CD4-positive, alpha-beta memory T cell (primary cell): ENCODE measurements at regions not wholly inside any gene's neighbourhood (a gene's known extent, or its start where the extent isn't known, plus 50 kb on each side); places are given as distances from the start of the nearest gene placed in this dataset.

Source experiments
- CTCF ChIA-PET: fragments of 350-600 bp; sonication (Branson Sonifier 250); formaldehyde crosslinking; loops from one replicate; lab custom pipeline; 2021; ENCODE audit warnings: inconsistent platforms; ENCODE audit not compliant: partially characterized antibody; lab: Charles Lee
- POLR2A ChIA-PET: fragments of 350-600 bp; sonication (Branson Sonifier 250); formaldehyde crosslinking; loops from one replicate; lab custom pipeline; 2021; ENCODE audit not compliant: partially characterized antibody; lab: Charles Lee
- DNase-seq, 5 donors: peaks; one replicate each; pipeline versions ENCODE4 v3.0.0 to v3.0.0-alpha.2; 2020 to 2022; ENCODE audit warnings: mixed read lengths in 1 of 5
- H3K27ac ChIP-seq: one replicate; pipeline ENCODE4 v1.7.0; 2013; ENCODE audit warnings: low read depth, low read length
- H3K27me3 ChIP-seq: 2 replicates; pipeline ENCODE4 v1.7.0; 2013; ENCODE audit warnings: mild to moderate bottlenecking, low read length, moderate library complexity; ENCODE audit not compliant: insufficient read depth
- H3K36me3 ChIP-seq: 2 replicates; pipeline ENCODE4 v1.7.0; 2013; ENCODE audit warnings: mild to moderate bottlenecking, low read length, moderate library complexity; ENCODE audit not compliant: insufficient read depth
- H3K4me1 ChIP-seq: 2 replicates; pipeline ENCODE4 v1.7.0; 2013; ENCODE audit warnings: mild to moderate bottlenecking, low read length, moderate library complexity; ENCODE audit not compliant: insufficient read depth
- H3K4me3 ChIP-seq, 2 donors: one replicate each; pipeline ENCODE4 v1.7.0; 2013; ENCODE audit warnings: low read length in 2 of 2, mild to moderate bottlenecking in 1 of 2
- H3K9me3 ChIP-seq, 2 donors: one replicate each; pipeline ENCODE4 v1.7.0; 2013; ENCODE audit warnings: low read length in 2 of 2, control low read depth in 1 of 2; ENCODE audit not compliant: control insufficient read depth in 1 of 2
- H3K27ac Mint-ChIP-seq, 7 donors: one replicate each; pipeline ENCODE4 v1.8.0; 2020 to 2021; ENCODE audit warnings: mixed read lengths in 7 of 7, mild to moderate bottlenecking in 6 of 7, inconsistent platforms in 3 of 7, moderate library complexity in 3 of 7
- H3K27me3 Mint-ChIP-seq, 2 donors: one replicate each; pipeline ENCODE4 v1.8.0; 2020 to 2021; ENCODE audit warnings: mixed read lengths in 2 of 2
- H3K36me3 Mint-ChIP-seq, 2 donors: one replicate each; pipeline ENCODE4 v1.8.0; 2020 to 2021; ENCODE audit warnings: mixed read lengths in 2 of 2, inconsistent platforms in 1 of 2, mild to moderate bottlenecking in 1 of 2
- H3K4me1 Mint-ChIP-seq, 4 donors: one replicate each; pipeline ENCODE4 v1.8.0; 2020 to 2021; ENCODE audit warnings: mixed read lengths in 4 of 4, mild to moderate bottlenecking in 1 of 4
- H3K4me3 Mint-ChIP-seq, 8 donors: one replicate each; pipeline ENCODE4 v1.8.0; 2020 to 2021; ENCODE audit warnings: mixed read lengths in 8 of 8, mild to moderate bottlenecking in 7 of 8, moderate library complexity in 6 of 8, inconsistent platforms in 3 of 8
- H3K9me3 Mint-ChIP-seq, 8 donors: one replicate each; pipeline ENCODE4 v1.8.0; 2020 to 2021; ENCODE audit warnings: mixed read lengths in 8 of 8, mild to moderate bottlenecking in 5 of 8, inconsistent platforms in 3 of 8, moderate library complexity in 1 of 8
- intact Hi-C: fragments of 100-400 bp; cut with micrococcal nuclease; formaldehyde crosslinking; loops from one replicate; pipeline ENCODE4 v1.15.1; 2023

DNA sequence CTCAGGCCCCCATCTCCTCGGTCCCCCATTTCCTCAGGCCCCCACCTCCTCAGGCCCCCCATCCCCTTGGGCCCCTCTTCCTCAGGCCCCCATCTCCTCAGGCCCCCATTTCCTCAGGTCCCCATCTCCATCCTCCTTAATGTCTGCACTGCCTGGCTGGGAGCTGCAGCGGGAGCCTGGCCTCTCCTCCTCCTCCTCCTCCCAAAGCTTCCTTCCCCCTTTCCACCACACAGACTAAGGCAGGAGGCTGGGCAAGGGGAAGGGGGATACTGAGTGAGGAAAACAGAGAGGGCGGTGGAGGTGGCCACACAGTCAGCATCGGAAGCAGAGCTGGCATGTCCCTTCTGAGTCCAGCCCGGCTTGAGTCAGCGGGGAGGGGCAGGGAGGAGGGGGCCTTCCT lies 122.6 kb upstream of the RPS6KA2 start:
- no peaks in the 10 kb centered on the region for H3K36me3 Mint-ChIP-seq
- POLR2A ChIA-PET: interaction anchor here (0.5 kb wide), 1 partner anchor 414 kb away, joined by 4 read pairs; no protein-coding TSS in a partner anchor
- intact Hi-C loops: no loop called here

DNA sequence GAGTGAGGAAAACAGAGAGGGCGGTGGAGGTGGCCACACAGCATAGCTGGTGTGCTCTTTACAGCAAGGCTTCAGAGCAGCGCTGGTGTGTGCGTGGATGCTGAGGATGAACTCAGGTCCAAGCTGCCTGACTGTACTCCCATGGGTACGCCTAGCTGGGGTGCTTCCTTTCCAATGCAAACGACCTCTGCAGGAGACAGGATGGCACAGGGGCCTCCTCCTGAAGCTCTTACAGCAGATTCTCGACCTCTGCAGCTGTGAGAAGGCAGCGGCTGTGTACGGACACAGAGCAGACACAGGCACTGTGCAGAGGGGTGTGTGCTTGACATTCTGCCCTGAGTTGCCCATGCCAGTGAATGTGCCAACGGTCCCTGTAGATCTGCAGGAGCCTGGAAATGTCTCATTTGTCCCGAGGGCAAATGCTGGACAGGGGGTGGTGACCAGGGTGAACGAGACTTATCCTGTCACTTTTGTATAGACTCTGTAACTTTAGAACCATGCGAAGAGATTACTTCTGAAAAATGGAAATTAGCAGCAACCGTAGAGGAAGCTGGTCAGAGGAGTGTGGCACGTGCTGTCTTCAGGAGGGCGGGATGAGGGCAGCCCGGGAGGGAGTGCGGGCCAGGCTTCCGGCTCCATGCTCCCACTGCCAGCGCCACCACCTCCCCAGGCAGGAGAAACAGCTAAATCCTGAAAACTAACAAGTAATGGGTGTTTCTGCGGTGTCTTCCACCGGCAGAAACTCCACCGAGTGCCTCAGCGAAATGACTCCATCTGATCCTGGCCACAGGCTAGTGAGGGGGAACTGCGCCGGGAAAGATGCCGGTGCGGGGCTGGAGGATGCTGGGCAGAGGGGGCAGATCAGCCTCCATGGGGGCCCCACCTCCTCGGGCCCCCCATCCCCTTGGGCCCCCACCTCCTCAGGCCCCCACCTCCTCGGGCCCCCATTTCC lies 120.9 kb upstream of the RPS6KA2 start:
- no peaks in the 10 kb centered on the region for H3K9me3 Mint-ChIP-seq

More for the DNA sequence above, 122.6 kb upstream of the RPS6KA2 start:
- Mint-ChIP-seq H3K27ac (peak overlapping the region in 1 of 7 donors; percentile 22), H3K27me3 (peaks cover 0 to 4% of the 10 kb centered on the region in 2 donors), H3K4me1 (peaks cover 0 to 2% (median 0%) of the 10 kb centered on the region in 4 donors), H3K4me3 (no peak overlapping the region), H3K9me3 (no peaks in the 10 kb centered on the region)
- CTCF ChIA-PET: no interaction called here
- Histone ChIP-seq H3K4me3 (no peak overlapping the region), H3K36me3 (no peaks in the 10 kb centered on the region), H3K27ac (no peak overlapping the region), H3K4me1 (no peaks in the 10 kb centered on the region), H3K9me3 (no peaks in the 10 kb centered on the region), H3K27me3 (no peaks in the 10 kb centered on the region)
- DNase-seq: no peak

DNA sequence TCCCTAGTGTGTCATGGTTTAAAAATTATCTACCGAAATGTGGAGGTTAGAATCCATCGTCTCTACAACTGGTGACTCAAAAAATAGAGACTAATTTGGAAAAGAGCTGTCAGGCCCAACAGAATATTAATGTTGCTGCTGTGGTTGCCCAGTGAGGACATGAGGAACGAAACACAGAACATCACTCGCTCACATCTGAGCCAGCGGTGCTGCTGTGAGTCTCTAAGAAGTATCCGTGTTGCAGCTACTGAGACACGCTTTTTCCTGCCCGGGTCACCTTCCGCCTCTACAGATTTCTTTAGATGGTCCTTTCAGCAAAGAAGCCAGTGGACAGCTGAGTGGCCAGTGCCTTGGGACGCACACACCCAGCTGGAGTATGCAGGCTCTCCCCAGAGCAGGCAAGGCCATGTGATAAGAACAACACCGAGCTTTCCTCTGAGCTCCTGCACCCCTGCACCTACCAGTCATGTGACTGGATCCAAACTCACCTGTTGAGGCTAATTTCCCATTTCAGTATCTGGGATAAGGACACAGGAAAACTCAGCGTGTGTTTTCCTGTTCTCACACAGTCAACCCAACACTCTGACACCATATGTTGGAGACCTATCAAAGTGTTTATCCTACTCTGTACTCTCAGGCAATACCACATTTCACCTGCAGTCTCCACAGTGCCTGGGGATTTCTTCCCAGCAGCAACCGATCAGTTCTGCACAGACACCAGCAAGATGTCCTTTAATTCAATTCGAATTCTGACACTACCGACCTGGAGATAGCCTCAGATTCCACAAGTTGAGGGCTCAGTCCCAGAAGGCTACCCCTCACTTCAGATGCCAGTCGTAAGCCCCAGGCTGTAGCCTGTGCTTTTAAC lies 119.0 kb upstream of the RPS6KA2 start:
- Mint-ChIP-seq H3K27me3 (peaks cover 0 to 4% of the 10 kb centered on the region in 2 donors), H3K9me3 (no peaks in the 10 kb centered on the region), H3K27ac (no peak overlapping the region), H3K4me1 (no peaks in the 10 kb centered on the region), H3K4me3 (no peak overlapping the region), H3K36me3 (no peaks in the 10 kb centered on the region)
- Histone ChIP-seq H3K4me1 (no peaks in the 10 kb centered on the region), H3K36me3 (no peaks in the 10 kb centered on the region), H3K9me3 (no peaks in the 10 kb centered on the region), H3K27ac (no peak overlapping the region), H3K4me3 (no peak overlapping the region), H3K27me3 (no peaks in the 10 kb centered on the region)
- intact Hi-C loops: no loop called here
- DNase-seq: no peak
- ChIA-PET POLR2A (no interaction called here), CTCF (interaction anchor here (0.9 kb wide), 1 partner anchor 28 kb away, joined by 3 read pairs; no protein-coding TSS in a partner anchor)

More for the DNA sequence above, 120.9 kb upstream of the RPS6KA2 start:
- no peak overlapping the region for H3K4me3 ChIP-seq
- no peaks in the 10 kb centered on the region for H3K4me1 ChIP-seq
- Mint-ChIP-seq H3K27ac (no peak overlapping the region), H3K27me3 (peaks cover 0 to 4% of the 10 kb centered on the region in 2 donors), H3K36me3 (no peaks in the 10 kb centered on the region), H3K4me1 (peaks cover 0 to 2% (median 0%) of the 10 kb centered on the region in 4 donors), H3K4me3 (no peak overlapping the region)
- no peak for DNase-seq
- ChIA-PET POLR2A (no interaction called here), CTCF (no interaction called here)
- H3K9me3 ChIP-seq: no peaks in the 10 kb centered on the region
- H3K27me3 ChIP-seq: no peaks in the 10 kb centered on the region
- H3K27ac ChIP-seq: no peak overlapping the region
- intact Hi-C loops: no loop called here
- H3K36me3 ChIP-seq: no peaks in the 10 kb centered on the region

DNA sequence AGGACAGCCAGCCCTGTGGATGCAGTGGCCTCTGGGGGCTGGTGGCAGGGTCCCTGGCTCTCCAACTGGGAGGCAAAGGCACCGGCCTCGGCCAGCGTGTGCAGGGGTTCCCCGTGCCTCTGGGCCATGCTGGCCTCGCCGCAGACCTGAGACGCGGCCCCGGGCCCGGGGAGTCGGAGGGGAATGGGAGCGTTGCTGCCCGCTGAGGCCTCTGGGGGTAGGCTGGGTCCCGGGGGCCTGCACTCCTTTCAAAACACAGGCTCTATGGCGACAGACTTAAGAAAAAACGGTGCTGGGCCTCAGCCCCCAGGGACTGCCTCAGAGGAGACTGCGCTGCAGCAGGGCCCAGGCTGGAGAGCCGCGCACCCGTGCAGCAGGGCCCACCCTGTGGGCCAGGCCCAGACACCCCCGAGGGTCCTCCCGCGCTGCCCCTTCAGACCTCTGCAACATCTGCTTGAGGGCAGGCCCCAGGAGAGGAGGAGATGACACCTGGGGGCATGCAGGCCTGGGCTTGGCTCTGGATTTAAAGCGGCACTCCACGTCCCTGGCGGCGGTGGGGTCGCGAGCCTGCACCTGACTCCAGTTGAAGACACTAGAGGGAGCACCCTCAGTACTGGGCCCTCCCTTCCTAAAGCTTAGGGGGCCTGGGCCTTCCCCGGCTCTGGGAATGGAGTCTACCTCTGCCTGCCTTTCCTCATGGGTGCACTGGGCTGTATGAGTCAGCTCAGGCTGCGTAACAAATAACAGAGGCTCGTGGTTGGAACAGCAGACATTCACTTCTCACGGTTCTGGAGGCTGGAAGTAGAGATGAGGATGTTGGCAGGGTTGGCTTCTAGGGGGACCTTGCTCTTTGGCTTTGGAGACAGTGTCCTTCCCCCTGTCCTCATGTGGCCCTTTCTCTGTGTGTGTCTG lies 117.4 kb upstream of the RPS6KA2 start:
- no peak overlapping the region for H3K4me3 ChIP-seq

DNA sequence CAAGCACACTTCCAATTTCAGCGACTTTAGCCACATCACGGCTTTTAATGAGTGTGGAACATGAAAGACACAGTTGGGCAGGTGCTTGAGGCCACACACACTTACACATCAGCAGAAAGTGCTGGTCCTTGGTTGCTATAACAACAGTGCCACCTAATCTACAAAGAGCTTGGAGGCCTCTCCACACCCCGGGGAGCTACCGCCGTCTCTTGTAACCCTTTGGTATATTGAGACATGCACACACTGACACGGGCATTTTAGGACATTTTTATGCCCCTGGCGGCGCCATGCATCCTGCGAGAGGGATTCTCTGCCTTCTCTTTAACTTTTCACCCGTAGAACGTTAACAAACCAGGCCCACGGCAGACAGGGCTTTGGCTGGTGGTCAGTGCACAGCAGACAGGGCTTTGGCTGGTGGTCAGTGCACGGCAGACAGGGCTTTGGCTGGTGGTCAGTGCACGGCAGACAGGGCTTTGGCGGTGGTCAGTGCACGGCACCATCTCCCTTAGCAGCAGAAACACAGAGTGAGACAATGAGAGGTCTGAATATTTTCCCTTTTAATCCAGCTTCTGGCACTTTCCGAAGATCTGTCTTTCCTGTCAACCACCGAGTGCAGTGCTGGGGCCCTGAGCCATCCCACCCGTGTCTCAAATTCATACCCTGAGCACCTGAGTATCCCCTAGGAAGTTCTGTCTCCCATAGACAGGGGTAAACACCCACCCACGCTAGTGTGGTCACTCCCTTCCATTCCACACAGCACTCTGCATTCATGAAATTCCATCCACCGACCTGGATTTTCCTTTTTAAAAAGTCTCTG lies 116.6 kb upstream of the RPS6KA2 start:
- Histone ChIP-seq H3K27ac (no peak overlapping the region), H3K4me1 (no peaks in the 10 kb centered on the region), H3K36me3 (no peaks in the 10 kb centered on the region), H3K4me3 (no peak overlapping the region), H3K27me3 (no peaks in the 10 kb centered on the region), H3K9me3 (no peaks in the 10 kb centered on the region)
- ChIA-PET CTCF (no interaction called here), POLR2A (no interaction called here)
- Mint-ChIP-seq H3K4me3 (no peak overlapping the region), H3K4me1 (no peaks in the 10 kb centered on the region), H3K27me3 (no peaks in the 10 kb centered on the region), H3K36me3 (peaks cover 0 to 3% of the 10 kb centered on the region in 2 donors), H3K27ac (no peak overlapping the region), H3K9me3 (no peaks in the 10 kb centered on the region)
- intact Hi-C loops: no loop called here
- no peak for DNase-seq

More for the DNA sequence above, 117.4 kb upstream of the RPS6KA2 start:
- CTCF ChIA-PET: no interaction called here
- H3K36me3 Mint-ChIP-seq: peaks cover 0 to 3% of the 10 kb centered on the region in 2 donors
- H3K36me3 ChIP-seq: no peaks in the 10 kb centered on the region
- H3K4me1 ChIP-seq: no peaks in the 10 kb centered on the region
- H3K27ac Mint-ChIP-seq: no peak overlapping the region
- H3K27ac ChIP-seq: no peak overlapping the region
- no peaks in the 10 kb centered on the region for H3K9me3 Mint-ChIP-seq
- POLR2A ChIA-PET: no interaction called here
- no peaks in the 10 kb centered on the region for H3K27me3 ChIP-seq
- H3K4me3 Mint-ChIP-seq: no peak overlapping the region
- H3K4me1 Mint-ChIP-seq: no peaks in the 10 kb centered on the region
- H3K9me3 ChIP-seq: no peaks in the 10 kb centered on the region
- H3K27me3 Mint-ChIP-seq: no peaks in the 10 kb centered on the region
- intact Hi-C loops: no loop called here
- DNase-seq: no peak

DNA sequence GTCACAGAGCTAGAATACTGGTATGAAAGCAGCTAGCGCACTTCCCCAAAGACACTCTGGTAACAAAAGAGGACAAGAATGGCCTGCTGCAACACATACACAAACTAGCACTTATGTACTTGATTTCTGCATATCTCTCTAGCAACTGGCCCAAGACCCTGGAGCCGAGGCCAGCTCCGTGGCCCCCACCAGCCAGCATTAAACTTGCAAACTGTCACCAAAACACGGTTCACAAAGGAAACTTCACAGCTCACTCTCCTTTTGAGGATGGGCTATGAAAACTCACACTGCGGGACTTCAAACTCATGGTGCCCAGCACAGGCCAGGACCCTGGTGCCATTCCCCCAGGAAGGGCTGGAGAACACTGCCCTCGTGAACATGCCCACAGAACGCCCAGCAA lies 115.9 kb upstream of the RPS6KA2 start:
- no peak overlapping the region for H3K4me3 ChIP-seq
- H3K27me3 ChIP-seq: no peaks in the 10 kb centered on the region
- H3K27ac ChIP-seq: no peak overlapping the region
- H3K36me3 ChIP-seq: no peaks in the 10 kb centered on the region
- Mint-ChIP-seq H3K27ac (no peak overlapping the region), H3K4me1 (no peaks in the 10 kb centered on the region), H3K27me3 (no peaks in the 10 kb centered on the region), H3K36me3 (peaks cover 0 to 3% of the 10 kb centered on the region in 2 donors), H3K9me3 (no peaks in the 10 kb centered on the region), H3K4me3 (no peak overlapping the region)
- no peak for DNase-seq
- no peaks in the 10 kb centered on the region for H3K9me3 ChIP-seq
- POLR2A ChIA-PET: no interaction called here
- intact Hi-C loops: no loop called here
- CTCF ChIA-PET: interaction anchor here (0.5 kb wide), 1 partner anchor 32 kb away, joined by 3 read pairs; no protein-coding TSS in a partner anchor
- H3K4me1 ChIP-seq: no peaks in the 10 kb centered on the region
